ENCODE measurements at regions not wholly inside any gene's neighbourhood (a gene's known extent, or its start where the extent isn't known, plus 50 kb on each side); places are given as distances from the start of the nearest gene placed in this dataset.

DNA sequence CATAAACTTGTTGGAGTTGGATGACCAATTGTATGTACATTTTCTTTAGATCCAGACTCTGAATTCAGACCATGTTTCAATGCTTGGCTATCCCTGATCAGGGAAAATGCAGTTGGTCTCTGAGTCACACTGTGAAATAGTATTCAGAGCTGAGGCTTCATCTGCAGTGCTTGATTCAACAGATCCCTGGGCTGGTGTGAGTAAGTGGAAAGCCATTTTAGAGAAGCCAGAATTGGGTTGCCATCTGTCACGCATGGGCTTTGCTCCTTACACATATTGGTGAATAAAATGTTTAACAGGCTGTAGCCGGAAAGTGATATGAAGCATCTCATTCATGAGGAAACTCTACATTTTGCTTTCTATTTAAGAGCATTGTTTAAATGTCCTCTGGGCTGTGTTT, 50.0 kb upstream of the ACYP2 start:
- Mint-ChIP-seq H3K4me1 (no peaks in the 10 kb centered on the region), H3K9me3 (no peaks in the 10 kb centered on the region), H3K36me3 (ENCODE audit: low read depth) (no peaks in the 10 kb centered on the region), H3K27me3 (no peaks in the 10 kb centered on the region), H3K4me3 (no peak overlapping the region), H3K27ac (no peak overlapping the region)
- DNase-seq: no peak
- ChIA-PET POLR2A (no interaction called here), CTCF (no interaction called here)

DNA sequence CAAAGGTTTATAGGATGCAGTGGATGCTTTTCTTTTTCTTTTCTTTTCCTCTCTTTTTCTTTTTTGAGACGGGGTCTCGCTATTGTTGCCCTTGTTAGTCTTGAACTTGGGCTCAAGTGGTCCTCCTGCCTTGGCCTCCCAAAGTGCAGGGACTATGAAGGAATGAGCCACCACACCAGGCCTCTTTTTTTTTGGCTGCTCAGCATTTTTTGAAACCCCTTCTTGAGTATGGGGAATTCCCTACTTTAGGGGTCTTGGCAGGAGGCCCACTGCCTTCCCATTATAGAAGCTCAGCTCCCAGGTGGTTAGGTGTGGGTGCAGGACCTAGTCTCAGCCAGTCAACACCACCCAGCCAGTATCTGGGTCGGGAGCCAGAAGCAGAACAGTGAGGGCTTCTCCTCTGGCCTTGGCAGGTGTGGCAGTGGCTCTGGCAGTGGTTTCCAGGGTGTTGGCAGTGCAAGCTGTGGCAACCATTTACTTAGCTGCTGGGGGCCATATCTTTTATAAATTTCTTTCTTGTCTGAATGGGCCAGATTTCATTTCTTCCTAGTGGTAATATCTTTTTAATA, 51.4 kb upstream of the ACYP2 start:
- Mint-ChIP-seq H3K4me1 (no peaks in the 10 kb centered on the region), H3K27me3 (no peaks in the 10 kb centered on the region), H3K9me3 (peaks cover 2% of the 10 kb centered on the region), H3K36me3 (ENCODE audit: low read depth) (peaks cover 2% of the 10 kb centered on the region), H3K27ac (no peak overlapping the region), H3K4me3 (no peak overlapping the region)
- CTCF ChIA-PET: interaction anchor here (0.6 kb wide), 1 partner anchor 221 kb away, joined by 3 read pairs; no protein-coding TSS in a partner anchor
- POLR2A ChIA-PET: no interaction called here
- no peak for DNase-seq

DNA sequence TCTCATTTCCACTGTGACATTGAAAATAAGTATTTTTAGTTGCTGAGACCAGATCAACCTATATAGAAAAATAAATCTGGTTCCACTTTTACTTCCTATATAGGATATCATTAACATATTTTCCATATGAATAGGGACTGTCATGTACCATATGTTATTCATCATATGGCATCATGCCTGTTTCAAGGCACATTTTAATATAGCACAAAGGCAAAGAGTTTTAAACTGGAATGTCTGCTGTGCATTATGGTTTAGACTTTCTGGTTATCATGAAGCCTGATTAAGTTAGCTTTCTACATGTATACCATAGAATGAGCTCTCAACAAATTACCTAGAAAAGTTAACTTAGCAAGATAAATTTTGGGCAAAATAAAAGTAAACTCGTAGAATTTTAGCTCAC, 53.0 kb upstream of the ACYP2 start:
- H3K4me3 Mint-ChIP-seq: no peak overlapping the region
- peaks cover 5% of the 10 kb centered on the region for H3K9me3 Mint-ChIP-seq
- CTCF ChIA-PET: no interaction called here
- POLR2A ChIA-PET: no interaction called here
- H3K4me1 Mint-ChIP-seq: no peaks in the 10 kb centered on the region
- H3K27me3 Mint-ChIP-seq: no peaks in the 10 kb centered on the region
- H3K36me3 Mint-ChIP-seq (ENCODE audit: low read depth): peaks cover 7% of the 10 kb centered on the region
- no peak overlapping the region for H3K27ac Mint-ChIP-seq
- DNase-seq: no peak

DNA sequence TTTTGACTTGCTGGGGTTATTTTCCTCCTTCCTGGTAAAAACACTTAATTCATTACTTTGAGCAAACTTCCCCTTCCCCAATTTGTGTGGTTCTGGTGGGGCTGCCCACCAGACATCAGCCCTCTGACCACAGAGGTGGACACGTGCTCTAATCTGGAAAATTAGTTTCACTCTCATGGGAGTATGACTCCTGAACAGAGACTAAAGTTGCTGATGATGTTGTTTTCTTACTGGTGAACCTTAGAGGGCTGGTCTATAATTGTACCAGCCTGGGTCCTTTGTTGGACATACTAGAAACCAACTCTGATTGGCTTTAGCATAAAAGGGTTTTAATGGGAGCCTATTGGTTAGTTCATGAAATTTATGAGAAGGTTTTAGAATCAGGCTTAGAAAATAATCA, 54.1 kb upstream of the ACYP2 start:
- no peaks in the 10 kb centered on the region for H3K4me1 Mint-ChIP-seq
- no peak for DNase-seq
- ChIA-PET CTCF (no interaction called here), POLR2A (no interaction called here)
- no peak overlapping the region for H3K27ac Mint-ChIP-seq
- peaks cover 7% of the 10 kb centered on the region for H3K36me3 Mint-ChIP-seq (ENCODE audit: low read depth)
- peaks cover 5% of the 10 kb centered on the region for H3K9me3 Mint-ChIP-seq
- H3K27me3 Mint-ChIP-seq: no peaks in the 10 kb centered on the region
- no peak overlapping the region for H3K4me3 Mint-ChIP-seq

DNA sequence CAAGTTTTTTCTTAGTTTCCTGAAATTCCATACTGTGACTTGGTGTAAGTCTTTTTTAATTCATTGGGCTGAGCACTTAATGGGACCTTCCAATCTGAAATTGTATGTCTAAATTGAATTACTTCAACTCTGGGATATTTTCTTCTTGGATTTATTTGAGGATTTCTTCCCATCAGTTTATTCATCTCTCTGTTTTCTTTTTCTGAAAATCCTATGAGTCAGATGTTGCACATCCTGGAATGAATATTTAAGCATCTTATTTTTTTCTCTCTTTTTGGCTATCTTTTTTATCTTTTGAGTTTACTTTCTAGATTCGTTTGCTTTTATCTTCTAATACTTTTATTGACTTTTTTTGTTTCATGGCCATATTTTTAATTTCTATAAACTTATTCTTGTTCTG, 55.4 kb upstream of the ACYP2 start:
- ChIA-PET CTCF (no interaction called here), POLR2A (no interaction called here)
- H3K4me3 Mint-ChIP-seq: no peak overlapping the region
- no peak for DNase-seq
- H3K27ac Mint-ChIP-seq: no peak overlapping the region
- peaks cover 2% of the 10 kb centered on the region for H3K4me1 Mint-ChIP-seq
- peaks cover 5% of the 10 kb centered on the region for H3K9me3 Mint-ChIP-seq
- peaks cover 7% of the 10 kb centered on the region for H3K36me3 Mint-ChIP-seq (ENCODE audit: low read depth)
- H3K27me3 Mint-ChIP-seq: no peaks in the 10 kb centered on the region

DNA sequence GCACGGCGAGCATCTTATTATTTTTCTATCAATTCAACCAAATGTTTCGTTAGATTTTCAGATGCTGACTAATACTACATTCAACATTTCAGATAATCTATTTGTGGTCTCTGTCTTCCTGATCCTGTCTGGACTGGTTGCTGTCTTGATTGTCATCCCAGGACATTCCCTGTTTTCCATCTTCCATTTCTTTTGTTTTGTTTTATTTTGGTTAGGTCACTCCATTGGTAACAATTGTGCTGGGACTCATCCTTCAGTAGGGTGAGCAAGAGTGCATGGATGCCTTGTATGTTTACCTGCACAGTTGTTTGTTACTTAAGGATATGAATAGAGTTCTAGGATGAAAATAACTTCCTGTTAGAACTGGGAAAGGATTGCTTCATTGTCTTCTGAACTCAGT, 55.9 kb upstream of the ACYP2 start:
- DNase-seq: no peak
- H3K4me3 Mint-ChIP-seq: no peak overlapping the region
- no peaks in the 10 kb centered on the region for H3K27me3 Mint-ChIP-seq
- ChIA-PET POLR2A (no interaction called here), CTCF (no interaction called here)
- peaks cover 5% of the 10 kb centered on the region for H3K9me3 Mint-ChIP-seq
- peaks cover 7% of the 10 kb centered on the region for H3K36me3 Mint-ChIP-seq (ENCODE audit: low read depth)
- peaks cover 5% of the 10 kb centered on the region for H3K4me1 Mint-ChIP-seq
- H3K27ac Mint-ChIP-seq: no peak overlapping the region

DNA sequence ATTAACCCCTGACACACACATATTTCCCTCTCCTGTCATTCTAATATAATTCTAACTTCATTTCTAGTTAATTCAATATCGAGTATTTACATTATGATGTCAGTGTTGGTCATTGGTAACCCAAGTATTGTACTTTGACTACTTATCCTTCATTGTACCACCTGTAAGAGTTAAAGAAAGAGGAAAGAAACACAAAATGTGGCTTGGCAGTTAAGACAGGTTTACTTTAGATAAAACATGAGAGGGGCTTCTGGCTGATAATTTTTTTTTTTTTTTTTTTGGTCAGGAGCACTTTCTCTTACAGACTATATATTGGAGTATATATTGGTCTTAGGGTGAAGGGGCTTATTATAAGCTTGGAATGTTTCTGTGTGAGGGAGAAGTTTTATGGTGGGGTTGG, 57.0 kb upstream of the ACYP2 start:
- Mint-ChIP-seq H3K9me3 (peaks cover 5% of the 10 kb centered on the region), H3K27ac (no peak overlapping the region), H3K36me3 (ENCODE audit: low read depth) (peaks cover 7% of the 10 kb centered on the region), H3K4me1 (peaks cover 16% of the 10 kb centered on the region), H3K4me3 (no peak overlapping the region), H3K27me3 (no peaks in the 10 kb centered on the region)
- no peak for DNase-seq
- POLR2A ChIA-PET: no interaction called here
- CTCF ChIA-PET: no interaction called here

DNA sequence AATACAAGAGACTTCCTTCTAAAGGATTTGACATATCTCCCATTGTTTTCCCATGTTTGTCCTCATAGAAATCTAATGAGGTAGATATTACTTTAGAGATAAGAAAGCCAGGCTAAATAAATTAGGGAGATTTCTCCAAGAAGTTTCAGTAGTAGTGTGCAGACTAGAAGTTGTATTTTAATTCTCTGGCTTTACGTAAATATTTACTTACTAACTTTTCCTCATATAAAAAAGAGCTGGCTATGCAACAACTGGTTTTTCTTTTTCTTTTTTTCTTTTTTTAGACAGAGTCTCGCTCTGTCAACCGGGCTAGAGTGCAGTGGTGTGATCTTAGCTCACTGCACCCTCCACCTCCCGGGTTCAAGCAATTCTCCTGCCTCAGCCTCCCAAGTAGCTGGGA, 60.6 kb upstream of the ACYP2 start:
- DNase-seq: no peak
- Mint-ChIP-seq H3K4me3 (no peak overlapping the region), H3K9me3 (peaks cover 5% of the 10 kb centered on the region), H3K36me3 (ENCODE audit: low read depth) (peaks cover 7% of the 10 kb centered on the region), H3K4me1 (peaks cover 27% of the 10 kb centered on the region), H3K27me3 (no peaks in the 10 kb centered on the region), H3K27ac (peak overlapping the region; percentile 77)
- POLR2A ChIA-PET: interaction anchor here (1.1 kb wide), 1 partner anchor 60 kb away, joined by 3 read pairs; no protein-coding TSS in a partner anchor
- CTCF ChIA-PET: interaction anchor here (1.3 to 2.5 kb wide), 2 partner anchors 14 to 52 kb away, joined by 4 to 9 read pairs; no protein-coding TSS in a partner anchor

DNA sequence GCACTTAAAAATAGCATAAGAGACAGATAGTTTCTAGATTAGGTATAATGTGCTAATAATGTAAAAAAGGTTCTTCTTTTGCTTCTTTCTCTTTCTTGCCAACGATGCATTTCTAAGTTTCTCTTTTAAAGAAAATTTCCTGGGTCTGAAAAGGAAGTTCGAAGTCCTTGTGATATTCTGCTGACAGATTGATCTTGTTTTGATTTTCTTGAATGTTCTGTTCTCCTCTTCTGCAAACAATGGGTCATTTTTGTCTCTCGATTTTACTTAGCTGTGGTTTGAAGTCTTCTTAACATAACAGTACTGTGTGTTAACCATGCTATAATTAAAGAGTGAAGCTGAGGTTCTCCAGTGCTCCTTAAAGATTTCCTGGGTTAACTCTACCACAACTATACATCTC, 61.1 kb upstream of the ACYP2 start:
- POLR2A ChIA-PET: interaction anchor here (1.0 to 1.1 kb wide), 2 partner anchors 12 to 59 kb away, joined by 3 read pairs; no protein-coding TSS in a partner anchor

DNA sequence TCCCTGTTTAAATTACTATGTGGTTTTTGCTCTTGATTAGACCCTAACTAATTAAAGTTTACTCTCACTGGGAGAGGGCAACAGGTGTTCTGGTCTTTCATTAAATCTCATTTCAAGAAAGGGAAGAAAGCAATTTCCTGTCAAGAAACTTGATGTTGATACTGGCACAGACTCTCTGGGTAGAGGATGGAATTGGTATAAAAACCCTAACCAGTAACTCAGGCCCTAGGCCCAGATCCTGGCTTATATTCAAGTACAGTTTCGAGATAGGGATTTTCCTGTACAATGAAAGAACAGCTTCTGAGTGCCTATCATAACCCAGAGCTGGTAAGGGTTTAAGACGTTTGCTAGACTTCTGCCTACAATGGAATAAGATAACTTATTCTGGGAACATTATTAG, 61.6 kb upstream of the ACYP2 start:
- Mint-ChIP-seq H3K4me3 (peak overlapping the region; percentile 38), H3K36me3 (ENCODE audit: low read depth) (peaks cover 4% of the 10 kb centered on the region), H3K9me3 (peaks cover 2% of the 10 kb centered on the region), H3K4me1 (peaks cover 31% of the 10 kb centered on the region), H3K27ac (peak overlapping the region; percentile 77), H3K27me3 (no peaks in the 10 kb centered on the region)
- DNase-seq: no peak
- ChIA-PET CTCF (interaction anchor here (1.1 to 2.5 kb wide), 8 partner anchors 9 to 85 kb away, joined by 3 to 15 read pairs (median 5); partner anchors contain the start of gene ACYP2), POLR2A (interaction anchor here (1.0 to 2.2 kb wide), 3 partner anchors 12 to 84 kb away, joined by 3 to 14 read pairs (median 3); partner anchors contain the start of gene PSME4)

More for the DNA sequence above, 61.1 kb upstream of the ACYP2 start:
- no peaks in the 10 kb centered on the region for H3K27me3 Mint-ChIP-seq
- H3K27ac Mint-ChIP-seq: peak overlapping the region; percentile 77
- H3K36me3 Mint-ChIP-seq (ENCODE audit: low read depth): peaks cover 5% of the 10 kb centered on the region
- peaks cover 29% of the 10 kb centered on the region for H3K4me1 Mint-ChIP-seq
- CTCF ChIA-PET: interaction anchor here (1.3 to 2.5 kb wide), 4 partner anchors 13 to 86 kb away, joined by 4 to 15 read pairs (median 8); no protein-coding TSS in a partner anchor
- H3K9me3 Mint-ChIP-seq: peaks cover 3% of the 10 kb centered on the region
- no peak for DNase-seq
- H3K4me3 Mint-ChIP-seq: peak overlapping the region; percentile 38

DNA sequence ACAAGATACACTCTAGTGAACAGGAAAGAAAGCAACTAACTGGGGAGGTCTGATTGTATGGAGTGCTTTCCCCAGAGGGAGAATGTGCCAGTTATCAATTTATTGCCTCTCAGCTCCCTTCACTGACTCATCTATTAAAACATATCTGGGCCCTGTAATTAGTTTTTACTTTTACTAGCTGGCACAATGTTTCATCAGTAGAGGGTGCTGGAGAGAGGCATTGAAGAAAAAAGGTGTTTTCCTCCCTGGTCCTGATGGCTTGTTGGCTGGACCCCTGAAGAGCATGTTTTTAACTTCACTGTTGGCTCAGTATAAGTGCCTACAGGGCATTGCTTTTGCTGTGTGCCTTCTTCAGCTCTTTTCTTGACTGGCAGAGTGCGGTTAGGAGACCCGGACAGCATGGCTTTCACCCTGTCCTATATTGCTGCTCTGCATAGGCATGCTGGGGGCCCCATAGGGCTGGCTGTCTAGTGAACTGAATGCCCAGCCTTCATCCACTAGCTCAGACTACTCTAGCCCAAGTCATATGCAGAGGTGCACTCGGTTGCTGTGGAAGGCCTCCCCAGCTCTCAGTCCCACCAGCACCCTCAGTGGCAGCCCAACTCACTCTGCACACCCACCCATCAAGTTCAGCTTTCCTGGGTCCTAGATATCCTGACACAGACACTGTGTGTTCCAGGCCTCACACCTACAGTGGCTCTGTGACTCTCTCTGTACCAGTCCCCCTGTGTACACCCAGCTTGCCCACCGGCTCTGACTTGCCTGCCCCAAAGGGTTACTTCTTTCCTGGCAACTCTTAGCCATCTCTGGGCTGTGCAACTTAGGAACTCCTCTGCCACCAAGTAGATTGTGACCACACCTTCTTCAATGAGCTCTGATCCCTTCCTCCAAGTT, 62.3 kb upstream of the ACYP2 start:
- CTCF ChIA-PET: interaction anchor here (0.6 to 2.5 kb wide), 20 partner anchors 8 to 670 kb away, joined by 3 to 15 read pairs (median 4); partner anchors contain the start of genes ACYP2 and EML6
- H3K36me3 Mint-ChIP-seq (ENCODE audit: low read depth): no peaks in the 10 kb centered on the region

DNA sequence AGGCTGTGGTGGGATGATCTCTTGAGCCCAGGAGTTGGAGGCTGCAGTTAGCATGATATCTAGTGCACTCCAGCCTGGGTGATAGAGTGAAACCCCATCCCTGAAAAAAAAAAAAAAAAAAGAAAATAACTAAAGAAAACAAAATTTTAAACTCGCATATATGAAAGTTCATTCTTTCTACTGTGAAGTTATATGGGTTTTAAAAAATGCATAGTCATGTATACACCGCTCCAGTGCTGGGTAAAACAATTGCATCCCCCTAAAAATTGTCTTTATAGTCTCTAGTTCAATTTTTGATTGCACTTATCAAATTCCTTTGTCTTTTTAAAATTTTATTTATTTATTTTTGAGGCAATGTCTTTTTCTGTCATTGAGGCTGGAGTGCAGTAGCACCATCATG, 65.0 kb upstream of the ACYP2 start:
- Mint-ChIP-seq H3K27me3 (no peaks in the 10 kb centered on the region), H3K4me1 (peaks cover 47% of the 10 kb centered on the region), H3K4me3 (no peak overlapping the region), H3K27ac (no peak overlapping the region), H3K36me3 (ENCODE audit: low read depth) (no peaks in the 10 kb centered on the region), H3K9me3 (peaks cover 3% of the 10 kb centered on the region)
- DNase-seq: no peak
- CTCF ChIA-PET: interaction anchor here (1.2 kb wide), 1 partner anchor 57 kb away, joined by 3 read pairs; no protein-coding TSS in a partner anchor
- POLR2A ChIA-PET: no interaction called here

More for the DNA sequence above, 62.3 kb upstream of the ACYP2 start:
- no peak overlapping the region for H3K4me3 Mint-ChIP-seq
- H3K9me3 Mint-ChIP-seq: no peaks in the 10 kb centered on the region
- POLR2A ChIA-PET: interaction anchor here (0.8 to 2.2 kb wide), 3 partner anchors 11 to 83 kb away, joined by 3 to 14 read pairs (median 3); partner anchors contain the start of gene PSME4
- no peak for DNase-seq
- peaks cover 37% of the 10 kb centered on the region for H3K4me1 Mint-ChIP-seq
- no peaks in the 10 kb centered on the region for H3K27me3 Mint-ChIP-seq
- peak overlapping the region; percentile 77 for H3K27ac Mint-ChIP-seq

DNA sequence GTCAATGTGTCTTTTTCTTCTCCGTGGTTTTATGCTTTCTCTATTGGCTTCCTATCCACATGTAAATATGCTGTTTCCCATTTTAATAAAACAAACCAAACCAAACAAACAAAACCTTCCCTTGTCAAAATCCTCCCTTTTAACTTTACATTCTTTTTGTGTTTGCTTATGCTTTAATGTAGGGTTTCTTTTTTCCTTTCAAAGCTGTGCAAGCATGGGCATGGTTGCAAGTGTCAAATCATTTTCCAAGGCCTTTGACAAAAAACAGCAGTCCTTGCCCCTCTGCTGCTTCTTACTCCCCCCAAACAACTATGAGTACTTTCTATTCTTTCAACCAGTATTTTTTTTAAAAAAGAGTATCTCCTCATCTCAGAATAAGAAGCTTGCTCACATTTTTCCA, 66.0 kb upstream of the ACYP2 start:
- POLR2A ChIA-PET: no interaction called here
- H3K27ac Mint-ChIP-seq: no peak overlapping the region
- H3K36me3 Mint-ChIP-seq (ENCODE audit: low read depth): peaks cover 6% of the 10 kb centered on the region
- CTCF ChIA-PET: interaction anchor here (1.0 kb wide), 1 partner anchor 182 kb away, joined by 5 read pairs; no protein-coding TSS in a partner anchor
- H3K4me1 Mint-ChIP-seq: peaks cover 43% of the 10 kb centered on the region
- no peak overlapping the region for H3K4me3 Mint-ChIP-seq
- H3K27me3 Mint-ChIP-seq: no peaks in the 10 kb centered on the region
- DNase-seq: no peak
- H3K9me3 Mint-ChIP-seq: peaks cover 9% of the 10 kb centered on the region

Data from activated CD4-positive, alpha-beta memory T cell treated with anti-CD3 and anti-CD28 coated beads, Interleukin-2, amount 10 ng/mL, durations not matched to agents 7 days and 5 days (primary cell).